ENCODE measurements at regions not wholly inside any gene's neighbourhood (a gene's known extent, or its start where the extent isn't known, plus 50 kb on each side); places are given as distances from the start of the nearest gene placed in this dataset.

- Mint-ChIP-seq H3K9me3 (peaks cover 42% of the 10 kb centered on the region), H3K36me3 (ENCODE audit: low read depth) (no peaks in the 10 kb centered on the region), H3K4me1 (ENCODE audit: low read depth) (no peaks in the 10 kb centered on the region), H3K4me3 (no peak overlapping the region), H3K27me3 (ENCODE audit: insufficient read depth) (no peaks in the 10 kb centered on the region), H3K27ac (no peak overlapping the region)
- no peak for DNase-seq
- no peak for TF ChIP-seq CTCF (IDR thresholded peaks at IDR 0.05)
These were observed 444.9 kb upstream of the PKN2 start for GRCh38 chr1:88239205-88239604.

- no peak overlapping the region for H3K4me3 Mint-ChIP-seq
These were observed 436.4 kb upstream of the PKN2 start for GRCh38 chr1:88247666-88248065.

GRCh38 chr1:88250915-88251314, 433.2 kb upstream of the PKN2 start:
- no peaks in the 10 kb centered on the region for H3K4me1 Mint-ChIP-seq (ENCODE audit: low read depth)
- H3K9me3 Mint-ChIP-seq: peaks cover 5% of the 10 kb centered on the region; the same call in 1 of the 2 replicates
- no peaks in the 10 kb centered on the region for H3K27me3 Mint-ChIP-seq (ENCODE audit: insufficient read depth)
- H3K36me3 Mint-ChIP-seq (ENCODE audit: low read depth): no peaks in the 10 kb centered on the region
- no peak overlapping the region for H3K27ac Mint-ChIP-seq
- TF ChIP-seq CTCF (IDR thresholded peaks at IDR 0.05): no peak
- no peak overlapping the region for H3K4me3 Mint-ChIP-seq
- no peak for DNase-seq

More at GRCh38 chr1:88247666-88248065, 436.4 kb upstream of the PKN2 start:
- DNase-seq: no peak
- H3K36me3 Mint-ChIP-seq (ENCODE audit: low read depth): no peaks in the 10 kb centered on the region
- H3K9me3 Mint-ChIP-seq: peaks cover 19% of the 10 kb centered on the region
- TF ChIP-seq CTCF (IDR thresholded peaks at IDR 0.05): no peak
- H3K4me1 Mint-ChIP-seq (ENCODE audit: low read depth): no peaks in the 10 kb centered on the region
- no peak overlapping the region for H3K27ac Mint-ChIP-seq
- no peaks in the 10 kb centered on the region for H3K27me3 Mint-ChIP-seq (ENCODE audit: insufficient read depth)

- TF ChIP-seq CTCF (IDR thresholded peaks at IDR 0.05): no peak
- H3K4me3 Mint-ChIP-seq: no peak overlapping the region
- DNase-seq: no peak
- H3K27ac Mint-ChIP-seq: no peak overlapping the region
- no peaks in the 10 kb centered on the region for H3K27me3 Mint-ChIP-seq (ENCODE audit: insufficient read depth)
- peaks cover 5% of the 10 kb centered on the region; the same call in 1 of the 2 replicates for H3K9me3 Mint-ChIP-seq
- no peaks in the 10 kb centered on the region for H3K36me3 Mint-ChIP-seq (ENCODE audit: low read depth)
- no peaks in the 10 kb centered on the region for H3K4me1 Mint-ChIP-seq (ENCODE audit: low read depth)
These were observed 431.3 kb upstream of the PKN2 start for GRCh38 chr1:88252745-88253144.

- Mint-ChIP-seq H3K27ac (no peak overlapping the region), H3K4me3 (no peak overlapping the region), H3K36me3 (ENCODE audit: low read depth) (no peaks in the 10 kb centered on the region), H3K4me1 (ENCODE audit: low read depth) (no peaks in the 10 kb centered on the region), H3K27me3 (ENCODE audit: insufficient read depth) (no peaks in the 10 kb centered on the region; the same call in 1 of the 2 replicates), H3K9me3 (peaks cover 10% of the 10 kb centered on the region)
- no peak for TF ChIP-seq CTCF (IDR thresholded peaks at IDR 0.05)
- no peak for DNase-seq
These were observed 418.5 kb upstream of the PKN2 start for GRCh38 chr1:88265606-88266005.

GRCh38 chr1:88266051-88266450, 418.0 kb upstream of the PKN2 start:
- TF ChIP-seq CTCF (IDR thresholded peaks at IDR 0.05): no peak
- no peaks in the 10 kb centered on the region; the same call in 1 of the 2 replicates for H3K27me3 Mint-ChIP-seq (ENCODE audit: insufficient read depth)
- H3K4me1 Mint-ChIP-seq (ENCODE audit: low read depth): no peaks in the 10 kb centered on the region
- H3K27ac Mint-ChIP-seq: no peak overlapping the region
- H3K36me3 Mint-ChIP-seq (ENCODE audit: low read depth): no peaks in the 10 kb centered on the region
- no peak for DNase-seq
- H3K9me3 Mint-ChIP-seq: peaks cover 10% of the 10 kb centered on the region
- no peak overlapping the region for H3K4me3 Mint-ChIP-seq
